ENCODE measurements at regions not wholly inside any gene's neighbourhood (a gene's known extent, or its start where the extent isn't known, plus 50 kb on each side); places are given as distances from the start of the nearest gene placed in this dataset.
A peak's percentile ranks its signal among the peaks of the same experiment; 100 is the strongest.

- no peak for DNase-seq
Observed at GRCh38 chr2:215681799-215682596, 246.1 kb upstream of the FN1 start.

- DNase-seq = no peak
Observed at GRCh38 chr2:215680605-215681598, 245.0 kb upstream of the FN1 start.

GRCh38 chr2:215678094-215678493, 242.2 kb upstream of the FN1 start:
- no peak for DNase-seq

GRCh38 chr2:215677481-215677880, 241.6 kb upstream of the FN1 start:
- no peak for DNase-seq

- DNase-seq = no peak
Observed at GRCh38 chr2:215672406-215672805, 236.5 kb upstream of the FN1 start.

- no peak for DNase-seq
Observed at GRCh38 chr2:215671691-215672090, 235.8 kb upstream of the FN1 start.

- no peak for DNase-seq
Observed at GRCh38 chr2:215671244-215671643, 235.4 kb upstream of the FN1 start.

- DNase-seq = no peak
Observed at GRCh38 chr2:215670396-215670795, 234.5 kb upstream of the FN1 start.

- no peak for DNase-seq
Observed at GRCh38 chr2:215668378-215668775, 232.5 kb upstream of the FN1 start.

- DNase-seq = no peak
Observed at GRCh38 chr2:215667585-215668377, 231.9 kb upstream of the FN1 start.

- DNase-seq = peak; percentile 87
Observed at GRCh38 chr2:215664847-215665525, 229.1 kb upstream of the FN1 start.

- no peak for DNase-seq
Observed at GRCh38 chr2:215662715-215663114, 226.8 kb upstream of the FN1 start.

GRCh38 chr2:215660687-215661086, 224.8 kb upstream of the FN1 start:
- no peak for DNase-seq

- DNase-seq = no peak
Observed at GRCh38 chr2:215659650-215660049, 223.8 kb upstream of the FN1 start.

- DNase-seq = no peak
Observed at GRCh38 chr2:215658635-215659305, 222.9 kb upstream of the FN1 start.

GRCh38 chr2:215657844-215658243, 222.0 kb upstream of the FN1 start:
- peak; percentile 90 for DNase-seq

GRCh38 chr2:215654148-215654819, 218.4 kb upstream of the FN1 start:
- no peak for DNase-seq

- DNase-seq = no peak
Observed at GRCh38 chr2:215653344-215654030, 217.6 kb upstream of the FN1 start.

- no peak for DNase-seq
Observed at GRCh38 chr2:215652388-215652787, 216.5 kb upstream of the FN1 start.

GRCh38 chr2:215651412-215651811, 215.5 kb upstream of the FN1 start:
- DNase-seq = no peak
